ENCODE measurements at regions not wholly inside any gene's neighbourhood (a gene's known extent, or its start where the extent isn't known, plus 50 kb on each side); places are given as distances from the start of the nearest gene placed in this dataset.

DNA sequence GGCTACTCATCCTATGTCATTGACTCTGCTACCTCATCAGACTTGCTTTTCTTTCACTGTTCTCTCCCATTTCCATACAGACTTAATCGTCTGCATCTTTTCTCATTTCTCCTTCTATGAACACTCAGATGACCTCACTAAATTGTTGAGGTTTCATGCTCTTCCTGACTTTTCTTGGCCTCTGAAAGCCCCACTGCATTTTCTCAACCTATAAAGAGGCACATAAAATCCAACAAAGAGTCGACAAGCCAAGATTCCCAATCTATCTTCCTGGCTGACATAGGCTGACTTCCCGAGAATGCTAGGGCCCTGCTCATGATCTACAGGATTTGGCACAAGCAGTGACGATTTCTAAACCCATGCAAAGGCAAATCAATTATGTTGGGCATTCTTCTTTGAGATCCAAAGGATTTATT is 280.8 kb upstream of the DPYD start:
- FAIRE-seq (no peak), DNase-seq (ENCODE audit: insufficient read length, low spot score) (no peak)

DNA sequence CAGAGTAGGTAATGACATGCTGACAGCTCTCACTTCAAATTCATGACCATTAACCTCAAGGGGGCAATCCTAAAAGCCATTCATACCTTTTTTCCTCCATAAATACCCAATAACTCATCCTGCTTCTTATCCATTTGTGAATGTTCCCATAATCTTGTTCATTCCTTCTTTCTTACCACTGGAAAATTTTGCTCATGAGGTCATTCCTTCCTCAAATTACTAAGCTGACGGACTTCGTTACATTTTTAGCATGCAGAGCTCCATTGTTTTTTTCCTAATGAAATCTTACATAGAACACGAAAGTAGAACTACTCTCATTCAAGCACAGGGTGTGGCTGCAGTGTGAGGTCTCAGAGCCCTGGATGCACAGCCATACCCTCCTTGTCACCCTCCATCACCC is 276.5 kb upstream of the DPYD start:
- TF ChIP-seq, protein P1, sequence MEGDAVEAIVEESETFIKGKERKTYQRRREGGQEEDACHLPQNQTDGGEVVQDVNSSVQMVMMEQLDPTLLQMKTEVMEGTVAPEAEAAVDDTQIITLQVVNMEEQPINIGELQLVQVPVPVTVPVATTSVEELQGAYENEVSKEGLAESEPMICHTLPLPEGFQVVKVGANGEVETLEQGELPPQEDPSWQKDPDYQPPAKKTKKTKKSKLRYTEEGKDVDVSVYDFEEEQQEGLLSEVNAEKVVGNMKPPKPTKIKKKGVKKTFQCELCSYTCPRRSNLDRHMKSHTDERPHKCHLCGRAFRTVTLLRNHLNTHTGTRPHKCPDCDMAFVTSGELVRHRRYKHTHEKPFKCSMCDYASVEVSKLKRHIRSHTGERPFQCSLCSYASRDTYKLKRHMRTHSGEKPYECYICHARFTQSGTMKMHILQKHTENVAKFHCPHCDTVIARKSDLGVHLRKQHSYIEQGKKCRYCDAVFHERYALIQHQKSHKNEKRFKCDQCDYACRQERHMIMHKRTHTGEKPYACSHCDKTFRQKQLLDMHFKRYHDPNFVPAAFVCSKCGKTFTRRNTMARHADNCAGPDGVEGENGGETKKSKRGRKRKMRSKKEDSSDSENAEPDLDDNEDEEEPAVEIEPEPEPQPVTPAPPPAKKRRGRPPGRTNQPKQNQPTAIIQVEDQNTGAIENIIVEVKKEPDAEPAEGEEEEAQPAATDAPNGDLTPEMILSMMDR (IDR thresholded peaks at IDR 0.05; ENCODE audit: insufficient read depth, missing control alignments) = no peak
- no peak for FAIRE-seq
- no peak for DNase-seq (ENCODE audit: insufficient read length, low spot score)

More for the DNA sequence above, 280.8 kb upstream of the DPYD start:
- TF ChIP-seq, protein P1 (IDR thresholded peaks at IDR 0.05; ENCODE audit: insufficient read depth, missing control alignments) = no peak

DNA sequence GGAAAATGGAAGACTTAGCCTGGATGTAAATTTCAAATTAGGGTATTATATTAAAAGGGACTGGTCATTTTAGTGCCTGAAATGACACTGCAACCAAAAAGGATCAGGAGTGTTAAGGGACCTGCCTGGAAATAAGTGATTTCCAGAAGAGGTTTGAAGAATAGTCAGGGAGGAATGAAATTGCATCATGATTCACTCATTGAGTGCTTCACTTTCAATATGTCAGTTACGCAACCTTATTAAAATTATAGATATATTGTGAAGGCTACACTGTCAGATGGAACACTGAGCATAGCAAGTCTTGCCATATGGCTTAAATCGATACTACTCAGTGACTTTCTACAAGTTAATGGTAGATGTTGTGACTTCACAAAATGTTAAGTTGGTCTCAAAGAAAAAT is 275.2 kb upstream of the DPYD start:
- no peak for FAIRE-seq
- DNase-seq (ENCODE audit: insufficient read length, low spot score) = no peak

DNA sequence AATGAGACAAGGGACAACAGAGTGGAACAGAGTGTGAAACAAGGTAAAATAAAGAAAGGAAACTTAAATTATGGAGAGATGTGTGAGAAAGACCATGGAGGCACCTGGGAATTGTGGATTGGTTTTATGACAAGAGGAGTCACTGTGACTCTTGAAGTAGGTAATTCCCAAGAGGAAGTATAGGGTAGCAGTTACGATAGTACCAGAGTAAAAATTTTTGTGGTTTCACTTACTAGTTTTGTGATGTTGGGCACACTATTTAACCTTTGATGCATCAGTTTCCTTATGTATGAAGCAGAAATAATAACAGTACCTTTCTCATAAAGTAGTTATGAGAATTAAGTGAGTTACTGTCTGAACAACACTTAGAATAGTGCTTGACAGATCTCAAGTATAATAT is 267.9 kb upstream of the DPYD start:
- FAIRE-seq = no peak
- TF ChIP-seq, protein P1 (IDR thresholded peaks at IDR 0.05; ENCODE audit: insufficient read depth, missing control alignments) = no peak

More for the DNA sequence above, 275.2 kb upstream of the DPYD start:
- TF ChIP-seq, protein P1 (IDR thresholded peaks at IDR 0.05; ENCODE audit: insufficient read depth, missing control alignments) = no peak

DNA sequence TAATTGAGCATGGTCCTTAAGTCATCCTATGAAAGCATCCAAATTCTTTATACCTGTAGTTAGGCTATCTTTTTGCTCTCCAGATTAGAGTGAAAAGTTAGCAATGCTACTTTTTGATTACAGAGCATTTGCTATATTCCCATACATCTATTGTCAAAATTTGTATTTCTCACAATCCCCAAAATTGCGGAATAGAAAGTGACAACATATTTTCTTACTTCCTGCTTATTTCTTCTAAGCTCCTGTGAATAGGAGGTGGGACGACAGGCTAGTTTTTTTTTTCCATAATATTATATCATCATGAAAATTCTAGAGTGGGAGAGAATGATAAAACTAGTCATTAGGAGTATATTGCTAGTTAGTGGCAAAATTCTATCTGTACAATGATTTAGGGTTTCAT is 264.0 kb upstream of the DPYD start:
- no peak for DNase-seq (ENCODE audit: insufficient read length, low spot score)
- FAIRE-seq = no peak
- TF ChIP-seq, protein P1 (IDR thresholded peaks at IDR 0.05; ENCODE audit: insufficient read depth, missing control alignments) = no peak

More for the DNA sequence above, 267.9 kb upstream of the DPYD start:
- DNase-seq (ENCODE audit: insufficient read length, low spot score) = no peak

DNA sequence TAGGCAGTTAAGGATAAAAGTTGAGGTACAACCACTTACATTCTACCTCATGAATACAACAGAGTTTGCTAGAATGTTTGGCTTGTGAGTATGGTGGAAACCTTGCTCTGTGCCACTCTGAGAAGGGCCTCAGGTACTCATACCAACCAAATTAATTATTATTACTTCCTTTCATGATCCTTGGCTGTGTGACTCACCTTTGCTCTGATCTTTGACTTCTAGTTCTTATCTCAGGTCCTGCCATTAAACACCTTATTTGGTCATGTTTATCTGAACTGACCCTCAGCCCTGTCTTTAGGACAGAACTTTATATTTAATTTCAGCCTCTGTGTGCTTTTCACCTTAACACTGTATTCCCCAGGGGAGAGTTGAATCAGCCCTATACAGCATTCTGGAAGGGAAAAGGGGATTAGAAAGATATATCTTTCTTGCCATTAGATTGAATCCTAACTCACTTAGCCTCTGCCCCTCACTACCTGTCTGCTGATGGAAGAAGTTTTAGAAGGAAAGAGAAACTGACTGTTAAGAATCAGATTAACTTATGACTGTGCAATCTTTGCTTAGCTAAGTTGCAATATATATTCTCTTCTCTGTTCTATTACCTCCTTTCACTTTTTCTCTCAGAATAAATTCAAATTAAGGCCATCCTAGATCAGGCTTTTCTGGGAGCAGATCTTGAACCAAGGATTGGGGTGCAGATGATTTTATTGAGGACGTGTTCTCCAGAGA is 260.4 kb upstream of the DPYD start:
- no peak for DNase-seq (ENCODE audit: insufficient read length, low spot score)

More for the DNA sequence above, 260.4 kb upstream of the DPYD start:
- TF ChIP-seq, protein P1 (IDR thresholded peaks at IDR 0.05; ENCODE audit: insufficient read depth, missing control alignments) = no peak
- FAIRE-seq = no peak
